GM04503 (cell line): ENCODE measurements at regions not wholly inside any gene's neighbourhood (a gene's known extent, or its start where the extent isn't known, plus 50 kb on each side); places are given as distances from the start of the nearest gene placed in this dataset.

Experiments used
- DNase-seq: peaks from one replicate; pipeline ENCODE4 v3.0.0-alpha.2; 2012; ENCODE audit warnings: low read depth

GRCh38 chr18:42137693-42138375, 182.8 kb downstream of the PIK3C3 start:
- DNase-seq = no peak

- no peak for DNase-seq
These were observed 186.4 kb downstream of the PIK3C3 start for GRCh38 chr18:42141439-42141838.

GRCh38 chr18:42155024-42155423, 200.0 kb downstream of the PIK3C3 start:
- no peak for DNase-seq

GRCh38 chr18:42156281-42156680, 201.2 kb downstream of the PIK3C3 start:
- no peak for DNase-seq

- no peak for DNase-seq
These were observed 202.4 kb downstream of the PIK3C3 start for GRCh38 chr18:42157420-42157819.

GRCh38 chr18:42157878-42158277, 202.8 kb downstream of the PIK3C3 start:
- no peak for DNase-seq

GRCh38 chr18:42159146-42159545, 204.1 kb downstream of the PIK3C3 start:
- DNase-seq = no peak

- no peak for DNase-seq
These were observed 208.3 kb downstream of the PIK3C3 start for GRCh38 chr18:42163321-42163720.

GRCh38 chr18:42164556-42164955, 209.5 kb downstream of the PIK3C3 start:
- no peak for DNase-seq

- DNase-seq = no peak
These were observed 211.0 kb downstream of the PIK3C3 start for GRCh38 chr18:42165922-42166513.

- DNase-seq = no peak
These were observed 213.5 kb downstream of the PIK3C3 start for GRCh38 chr18:42168487-42168886.

- no peak for DNase-seq
These were observed 213.9 kb downstream of the PIK3C3 start for GRCh38 chr18:42168907-42169306.

GRCh38 chr18:42174909-42175308, 219.9 kb downstream of the PIK3C3 start:
- DNase-seq = no peak

- no peak for DNase-seq
These were observed 221.6 kb downstream of the PIK3C3 start for GRCh38 chr18:42176599-42176998.

- no peak for DNase-seq
These were observed 222.4 kb downstream of the PIK3C3 start for GRCh38 chr18:42177390-42177789.

- no peak for DNase-seq
These were observed 223.5 kb downstream of the PIK3C3 start for GRCh38 chr18:42178376-42179080.

- DNase-seq = no peak
These were observed 224.6 kb downstream of the PIK3C3 start for GRCh38 chr18:42179542-42180121.

GRCh38 chr18:42181474-42181873, 226.4 kb downstream of the PIK3C3 start:
- no peak for DNase-seq

- no peak for DNase-seq
These were observed 228.0 kb downstream of the PIK3C3 start for GRCh38 chr18:42182728-42183700.

GRCh38 chr18:42183746-42184145, 228.7 kb downstream of the PIK3C3 start:
- peak; percentile 64 for DNase-seq

- DNase-seq = no peak
These were observed 229.8 kb downstream of the PIK3C3 start for GRCh38 chr18:42184685-42185477.
